Neural progenitor cell (in vitro differentiated cells): ENCODE measurements at regions not wholly inside any gene's neighbourhood (a gene's known extent, or its start where the extent isn't known, plus 50 kb on each side); places are given as distances from the start of the nearest gene placed in this dataset.

Experiments used
- EZH2 ChIP-seq: fragments of 200-600 bp; sonication (generic); IDR thresholded peaks from 2 replicates; pipeline ENCODE4 v1.6.1; 2017; ENCODE audit warnings: antibody characterized with exemption, mild to moderate bottlenecking, moderate library complexity
- TF ChIP-seq, protein P1 (sequence below): fragments of 200-600 bp; sonication (generic); IDR thresholded peaks from 2 replicates; pipeline ENCODE4 v1.5.1; 2017; ENCODE audit warnings: antibody characterized with exemption, mild to moderate bottlenecking

DNA sequence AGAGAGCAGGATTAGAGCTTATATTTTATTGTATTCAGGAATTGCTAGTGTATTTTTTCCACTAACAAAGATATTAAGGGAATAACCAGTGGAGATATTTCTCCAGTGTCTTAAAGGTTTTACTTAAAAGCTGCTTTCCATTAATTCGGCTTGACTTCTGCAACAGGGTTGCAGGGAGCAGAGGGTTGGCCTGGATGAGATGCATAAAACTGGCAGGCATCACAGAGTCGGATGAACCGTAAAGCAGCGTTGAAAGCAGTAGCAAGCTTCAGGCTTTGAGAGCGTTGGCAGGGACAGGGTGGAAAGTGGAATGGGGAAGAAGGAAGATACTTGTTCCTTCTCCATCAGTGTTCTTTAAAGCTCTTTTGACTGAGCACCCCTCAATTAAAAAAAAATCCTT is 237.2 kb downstream of the LMO4 start:
- TF ChIP-seq, protein P1, sequence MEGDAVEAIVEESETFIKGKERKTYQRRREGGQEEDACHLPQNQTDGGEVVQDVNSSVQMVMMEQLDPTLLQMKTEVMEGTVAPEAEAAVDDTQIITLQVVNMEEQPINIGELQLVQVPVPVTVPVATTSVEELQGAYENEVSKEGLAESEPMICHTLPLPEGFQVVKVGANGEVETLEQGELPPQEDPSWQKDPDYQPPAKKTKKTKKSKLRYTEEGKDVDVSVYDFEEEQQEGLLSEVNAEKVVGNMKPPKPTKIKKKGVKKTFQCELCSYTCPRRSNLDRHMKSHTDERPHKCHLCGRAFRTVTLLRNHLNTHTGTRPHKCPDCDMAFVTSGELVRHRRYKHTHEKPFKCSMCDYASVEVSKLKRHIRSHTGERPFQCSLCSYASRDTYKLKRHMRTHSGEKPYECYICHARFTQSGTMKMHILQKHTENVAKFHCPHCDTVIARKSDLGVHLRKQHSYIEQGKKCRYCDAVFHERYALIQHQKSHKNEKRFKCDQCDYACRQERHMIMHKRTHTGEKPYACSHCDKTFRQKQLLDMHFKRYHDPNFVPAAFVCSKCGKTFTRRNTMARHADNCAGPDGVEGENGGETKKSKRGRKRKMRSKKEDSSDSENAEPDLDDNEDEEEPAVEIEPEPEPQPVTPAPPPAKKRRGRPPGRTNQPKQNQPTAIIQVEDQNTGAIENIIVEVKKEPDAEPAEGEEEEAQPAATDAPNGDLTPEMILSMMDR = no peak
- TF ChIP-seq EZH2 = no peak
